Dedifferentiated amniotic fluid mesenchymal stem cell (primary cell): ENCODE measurements at regions not wholly inside any gene's neighbourhood (a gene's known extent, or its start where the extent isn't known, plus 50 kb on each side); places are given as distances from the start of the nearest gene placed in this dataset.

ENCODE experiments used
- DNase-seq: peaks from one replicate; pipeline ENCODE4 v3.0.0-alpha.2; 2016; ENCODE audit errors: extremely low spot score

- DNase-seq = no peak
Measured at GRCh38 chr4:22220965-22221364, 272.4 kb upstream of the KCNIP4 start.

GRCh38 chr4:22217480-22217879, 268.9 kb upstream of the KCNIP4 start:
- no peak for DNase-seq

- no peak for DNase-seq
Measured at GRCh38 chr4:22216278-22216677, 267.7 kb upstream of the KCNIP4 start.

GRCh38 chr4:22215084-22215483, 266.5 kb upstream of the KCNIP4 start:
- DNase-seq = no peak

GRCh38 chr4:22203711-22204011, 255.1 kb upstream of the KCNIP4 start:
- DNase-seq = no peak

GRCh38 chr4:22202975-22203710, 254.6 kb upstream of the KCNIP4 start:
- DNase-seq = no peak

GRCh38 chr4:22202246-22202974, 253.8 kb upstream of the KCNIP4 start:
- DNase-seq = no peak

GRCh38 chr4:22201256-22201655, 252.7 kb upstream of the KCNIP4 start:
- no peak for DNase-seq

GRCh38 chr4:22196551-22196950, 248.0 kb upstream of the KCNIP4 start:
- no peak for DNase-seq

- no peak for DNase-seq
Measured at GRCh38 chr4:22192084-22192511, 243.5 kb upstream of the KCNIP4 start.

GRCh38 chr4:22191565-22191964, 243.0 kb upstream of the KCNIP4 start:
- DNase-seq = no peak

- DNase-seq = peak; percentile 43
Measured at GRCh38 chr4:22190855-22191254, 242.3 kb upstream of the KCNIP4 start.

GRCh38 chr4:22187203-22187820, 238.7 kb upstream of the KCNIP4 start:
- no peak for DNase-seq

GRCh38 chr4:22181736-22182135, 233.2 kb upstream of the KCNIP4 start:
- DNase-seq = no peak

GRCh38 chr4:22179124-22179874, 230.7 kb upstream of the KCNIP4 start:
- DNase-seq = peak; percentile 90

- DNase-seq = no peak
Measured at GRCh38 chr4:22174640-22175039, 226.1 kb upstream of the KCNIP4 start.

- no peak for DNase-seq
Measured at GRCh38 chr4:22170353-22170752, 221.8 kb upstream of the KCNIP4 start.

- no peak for DNase-seq
Measured at GRCh38 chr4:22167201-22167600, 218.6 kb upstream of the KCNIP4 start.

GRCh38 chr4:22162454-22162853, 213.9 kb upstream of the KCNIP4 start:
- no peak for DNase-seq

- DNase-seq = no peak
Measured at GRCh38 chr4:22130741-22131140, 182.2 kb upstream of the KCNIP4 start.

- no peak for DNase-seq
Measured at GRCh38 chr4:22129454-22130029, 181.0 kb upstream of the KCNIP4 start.

- no peak for DNase-seq
Measured at GRCh38 chr4:22122062-22122461, 173.5 kb upstream of the KCNIP4 start.
